ENCODE measurements at regions not wholly inside any gene's neighbourhood (a gene's known extent, or its start where the extent isn't known, plus 50 kb on each side); places are given as distances from the start of the nearest gene placed in this dataset.

- no peaks in the 10 kb centered on the region for H3K36me3 ChIP-seq (ENCODE audit: control insufficient read depth in 2 of 3, insufficient read depth in 3 of 3, low read length in 3 of 3)
- intact Hi-C loops (cut with DNase I) = no loop called here
- no peaks in the 10 kb centered on the region for H3K27me3 ChIP-seq (ENCODE audit: control insufficient read depth, insufficient read depth, low read length)
- FAIRE-seq (peak; percentile 37), DNase-seq (peak in 2 of 5 donors; percentile 36 to 59)
- H3K27ac ChIP-seq (ENCODE audit: low read depth in 2 of 2, low read length in 2 of 2) = no peak overlapping the region
- H3K4me1 ChIP-seq (ENCODE audit: control insufficient read depth in 2 of 3, insufficient read depth in 2 of 3, low read depth in 1 of 3, low read length in 3 of 3) = no peaks in the 10 kb centered on the region
- no peak overlapping the region for H3K4me3 ChIP-seq (ENCODE audit: low read length in 3 of 3)
- TF ChIP-seq, protein P1, sequence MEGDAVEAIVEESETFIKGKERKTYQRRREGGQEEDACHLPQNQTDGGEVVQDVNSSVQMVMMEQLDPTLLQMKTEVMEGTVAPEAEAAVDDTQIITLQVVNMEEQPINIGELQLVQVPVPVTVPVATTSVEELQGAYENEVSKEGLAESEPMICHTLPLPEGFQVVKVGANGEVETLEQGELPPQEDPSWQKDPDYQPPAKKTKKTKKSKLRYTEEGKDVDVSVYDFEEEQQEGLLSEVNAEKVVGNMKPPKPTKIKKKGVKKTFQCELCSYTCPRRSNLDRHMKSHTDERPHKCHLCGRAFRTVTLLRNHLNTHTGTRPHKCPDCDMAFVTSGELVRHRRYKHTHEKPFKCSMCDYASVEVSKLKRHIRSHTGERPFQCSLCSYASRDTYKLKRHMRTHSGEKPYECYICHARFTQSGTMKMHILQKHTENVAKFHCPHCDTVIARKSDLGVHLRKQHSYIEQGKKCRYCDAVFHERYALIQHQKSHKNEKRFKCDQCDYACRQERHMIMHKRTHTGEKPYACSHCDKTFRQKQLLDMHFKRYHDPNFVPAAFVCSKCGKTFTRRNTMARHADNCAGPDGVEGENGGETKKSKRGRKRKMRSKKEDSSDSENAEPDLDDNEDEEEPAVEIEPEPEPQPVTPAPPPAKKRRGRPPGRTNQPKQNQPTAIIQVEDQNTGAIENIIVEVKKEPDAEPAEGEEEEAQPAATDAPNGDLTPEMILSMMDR (IDR thresholded peaks at IDR 0.05; ENCODE audit: borderline replicate concordance, extremely low read depth, insufficient read depth) = no peak
- no peaks in the 10 kb centered on the region for H3K9me3 ChIP-seq (ENCODE audit: control insufficient read depth in 2 of 3, insufficient read depth in 1 of 3, low read length in 3 of 3)
- no peak overlapping the region for H3K9ac ChIP-seq (ENCODE audit: low read length in 3 of 3)
Measured at GRCh38 chr18:65567372-65567771, 183.4 kb upstream of the CDH7 start.

DNA sequence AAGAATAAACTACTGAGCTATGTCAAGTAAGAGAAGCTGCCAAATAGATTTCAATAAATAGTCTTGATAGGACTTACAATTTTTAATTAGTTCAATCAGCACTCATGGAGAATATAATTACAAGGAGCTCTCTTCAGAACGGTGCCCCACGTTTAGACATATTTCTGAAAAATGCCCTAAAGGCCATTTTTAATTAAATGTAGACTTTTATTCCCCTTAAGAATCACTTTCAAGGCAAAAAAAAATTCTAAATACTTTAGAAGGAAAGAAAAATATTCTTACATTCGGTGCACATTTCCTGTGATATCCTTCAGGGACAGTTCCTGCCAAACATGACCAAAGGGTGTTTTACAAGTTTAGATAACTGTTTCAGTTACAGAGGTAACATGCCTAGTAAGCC, 202.5 kb upstream of the CDH7 start:
- H3K36me3 ChIP-seq (ENCODE audit: control insufficient read depth in 2 of 3, insufficient read depth in 3 of 3, low read length in 3 of 3) = no peaks in the 10 kb centered on the region
- no peak for DNase-seq
- no peak for FAIRE-seq
- H3K27ac ChIP-seq (ENCODE audit: low read depth in 2 of 2, low read length in 2 of 2) = no peak overlapping the region
- TF ChIP-seq, protein P1 (IDR thresholded peaks at IDR 0.05; ENCODE audit: borderline replicate concordance, extremely low read depth, insufficient read depth) = no peak
- intact Hi-C loops (cut with DNase I) = no loop called here
- no peak overlapping the region for H3K9ac ChIP-seq (ENCODE audit: low read length in 3 of 3)
- H3K9me3 ChIP-seq (ENCODE audit: control insufficient read depth in 2 of 3, insufficient read depth in 1 of 3, low read length in 3 of 3) = no peaks in the 10 kb centered on the region
- H3K27me3 ChIP-seq (ENCODE audit: control insufficient read depth, insufficient read depth, low read length) = no peaks in the 10 kb centered on the region
- H3K4me1 ChIP-seq (ENCODE audit: control insufficient read depth in 2 of 3, insufficient read depth in 2 of 3, low read depth in 1 of 3, low read length in 3 of 3) = no peaks in the 10 kb centered on the region
- no peak overlapping the region for H3K4me3 ChIP-seq (ENCODE audit: low read length in 3 of 3)

GRCh38 chr18:65547046-65547445, 203.8 kb upstream of the CDH7 start:
- H3K4me3 ChIP-seq (ENCODE audit: low read length in 3 of 3) = no peak overlapping the region
- H3K27ac ChIP-seq (ENCODE audit: low read depth in 2 of 2, low read length in 2 of 2) = no peak overlapping the region
- no peaks in the 10 kb centered on the region for H3K27me3 ChIP-seq (ENCODE audit: control insufficient read depth, insufficient read depth, low read length)
- intact Hi-C loops (cut with DNase I) = no loop called here
- no peak for DNase-seq
- H3K9me3 ChIP-seq (ENCODE audit: control insufficient read depth in 2 of 3, insufficient read depth in 1 of 3, low read length in 3 of 3) = no peaks in the 10 kb centered on the region
- FAIRE-seq = no peak
- H3K9ac ChIP-seq (ENCODE audit: low read length in 3 of 3) = no peak overlapping the region
- H3K36me3 ChIP-seq (ENCODE audit: control insufficient read depth in 2 of 3, insufficient read depth in 3 of 3, low read length in 3 of 3) = no peaks in the 10 kb centered on the region
- TF ChIP-seq, protein P1 (IDR thresholded peaks at IDR 0.05; ENCODE audit: borderline replicate concordance, extremely low read depth, insufficient read depth) = no peak
- no peaks in the 10 kb centered on the region for H3K4me1 ChIP-seq (ENCODE audit: control insufficient read depth in 2 of 3, insufficient read depth in 2 of 3, low read depth in 1 of 3, low read length in 3 of 3)

GRCh38 chr18:65544701-65545100, 206.1 kb upstream of the CDH7 start:
- no peak overlapping the region for H3K4me3 ChIP-seq (ENCODE audit: low read length in 3 of 3)
- H3K4me1 ChIP-seq (ENCODE audit: control insufficient read depth in 2 of 3, insufficient read depth in 2 of 3, low read depth in 1 of 3, low read length in 3 of 3) = no peaks in the 10 kb centered on the region
- H3K36me3 ChIP-seq (ENCODE audit: control insufficient read depth in 2 of 3, insufficient read depth in 3 of 3, low read length in 3 of 3) = no peaks in the 10 kb centered on the region
- intact Hi-C loops (cut with DNase I) = no loop called here
- FAIRE-seq (no peak), DNase-seq (no peak)
- TF ChIP-seq, protein P1 (IDR thresholded peaks at IDR 0.05; ENCODE audit: borderline replicate concordance, extremely low read depth, insufficient read depth) = no peak
- no peak overlapping the region for H3K27ac ChIP-seq (ENCODE audit: low read depth in 2 of 2, low read length in 2 of 2)
- no peak overlapping the region for H3K9ac ChIP-seq (ENCODE audit: low read length in 3 of 3)
- no peaks in the 10 kb centered on the region for H3K27me3 ChIP-seq (ENCODE audit: control insufficient read depth, insufficient read depth, low read length)
- H3K9me3 ChIP-seq (ENCODE audit: control insufficient read depth in 2 of 3, insufficient read depth in 1 of 3, low read length in 3 of 3) = no peaks in the 10 kb centered on the region

All from kidney (tissue), 13 donors.